Erythroblast (primary cell): ENCODE measurements at regions not wholly inside any gene's neighbourhood (a gene's known extent, or its start where the extent isn't known, plus 50 kb on each side); places are given as distances from the start of the nearest gene placed in this dataset.

Experiments used
- GATA1 ChIP-seq: IDR thresholded peaks from 2 replicates; pipeline ENCODE4 v1.6.1; 2011; ENCODE audit warnings: low read depth, mild to moderate bottlenecking, control low read depth, low read length, moderate library complexity
- POLR2A ChIP-seq: IDR thresholded peaks from 2 replicates; pipeline ENCODE4 v1.6.1; 2011; ENCODE audit warnings: mild to moderate bottlenecking, low read length

DNA sequence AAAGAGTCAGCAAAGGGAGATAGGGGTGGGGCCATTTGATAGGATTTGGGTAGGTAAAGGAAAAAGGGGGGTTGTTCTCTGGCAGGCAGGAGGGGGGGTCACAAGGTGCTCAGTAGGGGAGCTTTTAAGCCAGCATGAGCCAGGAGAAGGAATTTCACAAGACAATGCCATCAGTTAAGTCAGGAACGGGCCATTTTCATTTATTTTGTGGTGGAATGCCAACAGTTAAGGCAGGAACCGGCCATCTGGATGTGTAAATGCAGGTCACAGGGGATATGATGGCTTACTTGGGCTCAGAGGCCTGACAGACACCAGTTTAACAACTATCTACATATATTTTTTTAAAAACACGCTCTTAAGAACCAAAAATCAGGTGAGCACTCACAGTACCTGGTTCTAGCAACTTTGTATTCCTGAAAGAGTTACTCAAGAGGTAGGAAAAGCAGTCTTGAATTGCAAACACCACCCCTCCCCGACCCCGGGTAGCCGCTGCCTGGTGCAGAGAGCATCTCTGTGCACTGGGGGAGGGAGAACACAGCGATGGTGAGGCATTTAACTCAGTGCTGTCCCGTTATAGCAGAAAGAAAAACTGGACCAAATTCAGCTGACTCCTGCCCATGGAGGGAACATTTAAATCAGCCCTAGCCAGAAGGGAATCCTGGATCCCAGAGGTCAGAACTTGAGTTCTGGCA, 414.5 kb upstream of the KLHL29 start:
- no peak for TF ChIP-seq POLR2A
- TF ChIP-seq GATA1, result no peak
